GM08714 (cell line): ENCODE measurements at regions not wholly inside any gene's neighbourhood (a gene's known extent, or its start where the extent isn't known, plus 50 kb on each side); places are given as distances from the start of the nearest gene placed in this dataset.

Experiments used
- H3K4me3 ChIP-seq: fragments of 200-500 bp; sonication (Bioruptor generic); 2 replicates; pipeline ENCODE4 v1.5.1; 2014; ENCODE audit warnings: mild to moderate bottlenecking, low read length, inconsistent platforms
- ZNF274 ChIP-seq: IDR thresholded peaks from 2 replicates; pipeline ENCODE4 v1.6.1; 2012; ENCODE audit warnings: mild to moderate bottlenecking, low read depth, low read length

DNA sequence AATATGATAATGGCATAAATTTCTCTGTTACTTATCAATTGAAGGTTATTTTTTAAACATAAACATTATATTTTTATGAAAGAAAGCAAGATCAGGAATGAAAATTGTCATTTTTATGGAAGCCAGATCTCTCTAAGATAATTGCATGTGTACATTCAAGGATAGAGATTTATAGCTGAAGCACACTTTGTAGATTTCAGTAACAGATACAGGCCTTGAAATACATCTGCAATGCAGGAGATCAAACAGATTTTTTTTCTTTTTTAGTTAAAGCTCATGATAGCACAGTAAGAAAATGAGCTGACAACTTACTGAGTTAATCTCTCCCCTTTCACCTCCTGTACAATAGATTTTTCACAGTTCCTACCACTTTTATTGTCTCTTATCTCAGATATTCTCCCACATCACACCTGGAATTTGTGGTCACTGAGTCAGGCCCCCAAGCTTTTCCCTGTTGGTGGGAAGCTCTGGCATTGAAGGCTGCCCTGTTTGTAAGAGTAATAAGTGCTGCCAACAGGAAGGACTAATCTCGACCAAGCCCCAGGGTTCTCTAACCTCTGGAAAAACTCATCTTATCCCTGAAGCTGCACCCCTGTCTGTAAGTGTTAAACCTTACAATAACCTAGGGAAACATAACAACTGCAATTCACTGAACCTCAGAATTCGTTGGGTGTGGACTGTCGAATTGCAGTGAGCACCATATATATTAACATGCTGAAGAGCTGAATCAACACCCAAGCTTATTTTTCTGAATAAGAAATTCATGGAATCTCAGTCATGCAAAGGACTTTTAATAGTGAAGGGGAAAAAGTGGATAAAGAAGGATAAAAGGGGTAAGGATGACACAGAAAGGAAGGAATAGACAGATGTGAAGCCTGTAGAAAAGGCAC is 599.0 kb downstream of the LMO4 start:
- TF ChIP-seq ZNF274 = no peak
- no peak overlapping the region for H3K4me3 ChIP-seq

GRCh38 chr1:87928623-87929022 is 599.9 kb downstream of the LMO4 start:
- no peak for TF ChIP-seq ZNF274
- no peak overlapping the region for H3K4me3 ChIP-seq

DNA sequence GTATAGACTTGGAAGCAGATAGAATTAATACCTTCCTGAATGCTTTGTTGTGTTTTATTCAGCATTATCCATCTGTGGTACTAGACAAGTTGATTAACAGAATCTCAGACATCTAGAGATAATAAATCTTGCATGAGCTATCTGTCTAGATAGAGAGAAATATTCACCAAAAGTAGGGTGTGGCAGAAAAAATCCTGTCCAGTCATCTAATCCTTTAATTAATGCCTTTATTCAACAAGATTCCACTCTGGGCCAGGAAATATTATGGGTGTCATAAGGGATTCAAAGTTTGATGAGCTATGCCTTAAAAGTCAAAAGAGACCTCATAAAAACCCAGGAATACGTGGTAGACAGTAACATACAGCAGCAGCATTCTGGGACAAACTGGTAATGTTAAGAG is 601.2 kb downstream of the LMO4 start:
- TF ChIP-seq ZNF274 = no peak
- H3K4me3 ChIP-seq = no peak overlapping the region

DNA sequence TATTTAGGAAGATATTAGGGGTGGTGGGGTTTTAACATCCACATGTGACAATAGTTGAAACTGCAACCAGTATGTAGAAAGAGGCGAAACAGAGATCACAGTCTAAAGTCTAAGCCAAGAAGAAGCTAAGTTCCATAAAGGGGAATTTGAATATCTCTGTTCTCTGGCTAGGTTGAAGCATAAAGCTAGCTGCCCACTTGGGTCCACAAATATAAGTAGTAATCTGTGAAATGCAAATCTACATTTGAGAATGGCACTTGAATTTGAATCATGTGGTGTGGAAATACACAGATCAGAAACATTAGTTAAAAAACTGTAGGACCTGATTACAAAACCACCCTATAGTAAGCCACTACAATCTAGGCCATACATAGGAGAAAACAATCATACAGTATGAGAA is 602.1 kb downstream of the LMO4 start:
- no peak overlapping the region for H3K4me3 ChIP-seq
- TF ChIP-seq ZNF274 = no peak

DNA sequence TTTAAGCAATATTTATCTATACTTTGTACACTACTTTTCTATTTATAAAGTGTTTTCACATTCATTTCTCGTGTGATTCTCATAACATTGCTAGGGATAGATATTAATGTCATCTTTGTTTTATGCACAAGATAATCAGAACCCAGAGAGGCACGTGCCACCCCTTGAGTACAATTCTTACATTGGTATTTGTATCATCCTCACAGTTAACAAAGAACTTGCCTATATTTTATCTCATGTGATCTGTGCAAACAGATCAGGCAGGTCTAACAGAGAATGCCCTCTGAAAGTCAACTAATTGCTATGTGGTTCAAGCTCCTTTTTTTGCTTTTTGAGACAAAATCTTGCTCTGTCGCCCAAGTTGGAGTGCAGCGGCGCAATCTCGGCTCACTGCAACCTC is 604.5 kb downstream of the LMO4 start:
- TF ChIP-seq ZNF274 = no peak
- no peak overlapping the region for H3K4me3 ChIP-seq

- TF ChIP-seq ZNF274 = no peak
- H3K4me3 ChIP-seq = no peak overlapping the region
Observed at GRCh38 chr1:87935130-87935529, 606.5 kb downstream of the LMO4 start.

DNA sequence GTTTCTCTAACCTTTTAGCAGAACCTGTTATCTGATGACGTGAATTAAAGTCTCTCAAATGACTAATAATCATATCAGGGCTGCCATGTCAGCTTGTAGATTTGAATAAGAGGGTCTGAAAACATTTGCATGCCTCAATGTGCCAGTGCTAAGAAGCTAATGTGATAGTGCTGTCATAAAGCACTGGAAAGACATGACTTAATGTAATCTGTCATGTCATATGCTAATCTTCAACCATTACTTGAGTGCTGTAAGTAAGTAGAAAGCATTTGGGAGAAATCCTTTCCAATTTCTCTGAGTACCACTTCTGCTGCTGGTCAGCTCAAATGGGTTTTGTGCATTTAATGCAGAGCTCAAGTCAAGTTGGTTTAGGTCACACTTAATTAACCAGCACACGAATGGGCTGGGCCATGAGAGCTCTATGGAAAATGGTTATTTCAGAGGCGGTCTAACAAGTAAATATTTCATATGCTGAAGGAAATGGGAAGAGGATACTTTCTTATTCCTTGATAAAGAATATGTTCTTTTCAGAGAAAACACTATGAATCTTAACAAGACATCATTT is 609.2 kb downstream of the LMO4 start:
- H3K4me3 ChIP-seq = no peak overlapping the region
- TF ChIP-seq ZNF274 = no peak

DNA sequence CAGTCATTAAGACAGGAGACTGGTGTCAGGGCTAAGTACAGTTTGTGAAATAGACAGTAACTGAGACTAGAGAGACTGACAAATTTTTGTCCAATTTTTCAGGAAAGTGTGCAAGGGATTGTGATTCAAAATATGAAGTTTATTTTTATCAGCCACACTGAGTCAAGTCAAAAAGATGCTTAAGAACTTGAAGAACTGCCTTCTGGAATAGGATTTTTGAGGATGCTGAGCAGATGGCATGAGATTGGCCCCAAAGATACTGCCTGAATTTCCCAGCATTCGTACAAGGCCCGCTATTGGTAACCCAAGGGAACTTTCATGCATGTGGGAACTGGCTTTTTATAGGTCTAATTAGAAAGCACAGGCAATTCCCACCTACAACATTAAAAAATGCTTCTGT is 610.0 kb downstream of the LMO4 start:
- TF ChIP-seq ZNF274 = no peak
- H3K4me3 ChIP-seq = no peak overlapping the region

DNA sequence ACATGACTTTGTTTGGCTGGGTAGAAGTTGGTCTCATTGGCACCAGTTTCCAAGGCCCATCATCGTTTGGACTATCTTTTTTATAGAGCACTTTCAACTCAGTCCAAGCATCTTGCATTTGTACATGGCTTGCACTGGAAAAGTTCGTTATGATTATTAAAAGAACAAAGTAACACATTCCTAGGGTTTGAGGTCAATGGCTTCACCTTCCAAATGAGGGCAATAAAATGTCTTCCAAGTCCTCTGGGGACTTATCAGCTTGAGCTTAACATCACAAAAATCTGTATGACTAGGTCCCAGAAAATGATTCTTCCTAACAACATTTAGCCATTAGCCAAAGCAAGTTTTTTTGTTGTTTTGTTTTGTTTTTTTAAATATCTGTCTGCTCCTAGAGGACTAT is 610.8 kb downstream of the LMO4 start:
- TF ChIP-seq ZNF274 = no peak
- no peak overlapping the region for H3K4me3 ChIP-seq

GRCh38 chr1:87940421-87940820 is 611.7 kb downstream of the LMO4 start:
- no peak overlapping the region for H3K4me3 ChIP-seq
- TF ChIP-seq ZNF274 = no peak

DNA sequence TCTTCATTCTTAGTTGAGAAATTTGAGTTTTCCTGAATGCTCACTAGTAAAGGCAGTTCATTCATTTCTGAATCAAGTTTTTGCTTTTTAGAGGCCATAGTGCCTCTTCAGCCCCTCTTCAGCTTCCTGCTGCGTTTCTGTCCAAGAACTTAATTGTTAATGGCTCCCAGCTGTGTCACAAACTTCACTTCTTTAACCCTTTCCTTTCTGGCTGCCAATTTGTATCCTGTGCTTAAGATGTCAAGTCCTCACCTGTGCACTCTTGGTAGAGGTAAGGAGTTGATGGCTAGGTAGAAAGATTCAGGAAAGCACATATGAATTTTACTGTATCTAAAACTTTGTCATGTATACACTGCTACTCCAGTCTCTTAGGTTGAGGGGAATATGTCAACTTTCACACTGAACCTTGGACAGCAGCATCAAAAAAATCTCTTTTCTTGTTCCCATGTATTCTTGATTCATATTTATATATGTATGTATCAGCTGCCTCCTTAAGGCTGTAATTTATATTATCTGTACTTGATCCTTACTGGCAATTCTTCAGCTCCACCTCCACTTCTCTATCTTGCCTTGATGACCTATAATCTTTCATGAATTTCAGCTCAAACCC is 612.8 kb downstream of the LMO4 start:
- no peak overlapping the region for H3K4me3 ChIP-seq
- no peak for TF ChIP-seq ZNF274

- H3K4me3 ChIP-seq = no peak overlapping the region
- TF ChIP-seq ZNF274 = no peak
Observed at GRCh38 chr1:87942165-87942564, 613.5 kb downstream of the LMO4 start.

DNA sequence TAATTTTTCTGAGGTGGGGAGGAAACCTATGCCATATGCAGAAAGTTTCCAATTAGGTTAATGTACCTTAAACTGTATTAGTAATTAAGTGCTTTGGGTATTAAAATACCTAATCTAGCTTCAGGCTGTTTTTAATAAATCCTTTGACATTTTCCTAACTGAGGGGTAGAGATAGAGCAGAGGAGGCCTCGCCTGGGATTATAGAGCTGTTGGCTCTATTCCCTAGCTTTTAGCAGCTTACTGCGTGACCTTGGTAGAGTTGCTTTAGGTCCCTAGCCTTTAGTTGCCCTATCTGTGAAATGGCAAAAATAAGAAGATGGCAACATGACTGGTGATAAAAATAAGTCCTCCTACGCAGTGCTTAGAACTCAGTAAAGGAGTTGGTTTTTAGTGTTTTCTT is 621.0 kb downstream of the LMO4 start:
- no peak for TF ChIP-seq ZNF274
- H3K4me3 ChIP-seq = no peak overlapping the region

DNA sequence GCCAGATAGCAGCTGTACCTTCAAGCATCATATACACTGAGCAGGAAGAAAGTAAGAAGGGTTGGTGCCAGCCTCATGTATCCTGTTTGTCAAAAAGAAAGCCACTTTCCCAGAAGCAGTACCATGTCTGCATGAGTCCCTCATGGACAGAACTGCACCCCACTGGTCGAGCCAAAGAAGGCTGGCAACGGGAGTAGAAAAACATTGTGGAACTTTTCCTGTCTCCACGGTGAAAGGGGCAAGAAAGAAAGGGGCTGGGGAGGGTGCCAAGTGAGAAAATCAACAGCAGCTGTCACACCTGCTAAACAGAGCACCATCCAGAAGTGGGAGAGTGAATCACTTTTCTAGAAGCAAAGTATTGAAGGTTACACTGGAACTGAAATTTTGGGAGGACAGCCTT is 621.7 kb downstream of the LMO4 start:
- TF ChIP-seq ZNF274 = no peak
- H3K4me3 ChIP-seq = no peak overlapping the region

- no peak overlapping the region for H3K4me3 ChIP-seq
- TF ChIP-seq ZNF274 = no peak
Observed at GRCh38 chr1:87951409-87951808, 622.7 kb downstream of the LMO4 start.

GRCh38 chr1:87951852-87952251 is 623.2 kb downstream of the LMO4 start:
- TF ChIP-seq ZNF274 = no peak

More at GRCh38 chr1:87951852-87952251, 623.2 kb downstream of the LMO4 start:
- no peak overlapping the region for H3K4me3 ChIP-seq
